GM12878 (cell line): ENCODE measurements at regions not wholly inside any gene's neighbourhood (a gene's known extent, or its start where the extent isn't known, plus 50 kb on each side); places are given as distances from the start of the nearest gene placed in this dataset.

ENCODE experiments used
- CHD2 ChIP-seq: IDR thresholded peaks from 2 replicates; pipeline ENCODE4 v1.6.1; 2011; ENCODE audit warnings: low read depth, low read length, improper control_type of control experiment, borderline replicate concordance
- CREB1 ChIP-seq: IDR thresholded peaks from 2 replicates; pipeline ENCODE4 v1.6.1; 2012; ENCODE audit warnings: low read depth, mild to moderate bottlenecking, inconsistent platforms
- MTA3 ChIP-seq: IDR thresholded peaks from 2 replicates; pipeline ENCODE4 v1.6.1; 2012; ENCODE audit warnings: low read length, inconsistent platforms, borderline replicate concordance
- NFYB ChIP-seq: IDR thresholded peaks from 2 replicates; pipeline ENCODE4 v1.6.1; 2011; ENCODE audit warnings: low read depth, mild to moderate bottlenecking, low read length, improper control_type of control experiment, moderate library complexity; ENCODE audit not compliant: insufficient read depth
- POLR2A ChIP-seq: IDR thresholded peaks from 2 replicates; pipeline ENCODE4 v1.6.1; 2011; ENCODE audit warnings: low read depth, mild to moderate bottlenecking, low read length
- SUPT20H ChIP-seq: IDR thresholded peaks from 2 replicates; pipeline ENCODE4 v1.6.1; 2011; ENCODE audit warnings: low read depth, mild to moderate bottlenecking, low read length, moderate library complexity, borderline replicate concordance; ENCODE audit not compliant: control insufficient read depth
- ZNF384 ChIP-seq: IDR thresholded peaks from 2 replicates; pipeline ENCODE4 v1.6.1; 2012; ENCODE audit warnings: low read depth, mild to moderate bottlenecking, low read length, improper control_type of control experiment, borderline replicate concordance
- TF ChIP-seq, protein P1 (sequence below): IDR thresholded peaks from 2 replicates; pipeline ENCODE4 v1.6.1; 2011; ENCODE audit warnings: low read depth, low read length, improper control_type of control experiment, borderline replicate concordance
- TF ChIP-seq, protein P2 (sequence below), 3 experiments: IDR thresholded peaks in 2 of 3; conservative IDR thresholded peaks in 1 of 3; 2 replicates each; pipeline ENCODE4 v1.5.1; 2011; ENCODE audit warnings: low read depth in 3 of 3, low read length in 3 of 3, mild to moderate bottlenecking in 3 of 3, control low read depth in 2 of 3, moderate library complexity in 2 of 3, inconsistent platforms in 1 of 3, mixed read lengths in 1 of 3; ENCODE audit not compliant: control insufficient read depth in 2 of 3, insufficient read depth in 1 of 3; ENCODE audit errors: extremely low read depth in 1 of 3
- TF ChIP-seq, protein P3 (sequence below): IDR thresholded peaks from 2 replicates; pipeline ENCODE4 v1.6.1; 2011; ENCODE audit warnings: mild to moderate bottlenecking, low read depth, low read length, moderate library complexity; ENCODE audit not compliant: insufficient replicate concordance

DNA sequence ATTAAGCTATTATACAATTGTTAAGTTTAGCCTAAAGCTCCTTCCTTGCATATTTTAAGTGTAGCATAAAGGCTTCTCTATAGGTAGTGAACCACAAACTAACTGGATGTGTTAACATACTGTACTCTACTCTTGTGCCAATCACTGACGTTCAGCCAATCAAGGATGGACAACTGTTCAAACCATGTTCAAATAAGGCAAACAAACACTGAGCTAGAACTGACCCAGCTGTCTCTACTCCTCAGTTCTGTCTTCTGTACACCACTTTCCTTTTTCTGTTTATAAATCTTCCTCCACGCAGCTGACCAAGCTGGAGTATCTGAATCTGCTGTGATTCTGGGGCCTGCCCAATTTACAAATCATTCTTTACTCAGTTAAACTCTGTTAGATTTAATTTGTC lies 188.7 kb upstream of the MBL2 start:
- TF ChIP-seq SUPT20H (no peak), CREB1 (no peak), POLR2A (no peak), ZNF384 (no peak), NFYB (no peak), MTA3 (no peak), CHD2 (no peak)
- TF ChIP-seq, protein P1, sequence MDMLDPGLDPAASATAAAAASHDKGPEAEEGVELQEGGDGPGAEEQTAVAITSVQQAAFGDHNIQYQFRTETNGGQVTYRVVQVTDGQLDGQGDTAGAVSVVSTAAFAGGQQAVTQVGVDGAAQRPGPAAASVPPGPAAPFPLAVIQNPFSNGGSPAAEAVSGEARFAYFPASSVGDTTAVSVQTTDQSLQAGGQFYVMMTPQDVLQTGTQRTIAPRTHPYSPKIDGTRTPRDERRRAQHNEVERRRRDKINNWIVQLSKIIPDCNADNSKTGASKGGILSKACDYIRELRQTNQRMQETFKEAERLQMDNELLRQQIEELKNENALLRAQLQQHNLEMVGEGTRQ, result no peak
- TF ChIP-seq, protein P2, sequence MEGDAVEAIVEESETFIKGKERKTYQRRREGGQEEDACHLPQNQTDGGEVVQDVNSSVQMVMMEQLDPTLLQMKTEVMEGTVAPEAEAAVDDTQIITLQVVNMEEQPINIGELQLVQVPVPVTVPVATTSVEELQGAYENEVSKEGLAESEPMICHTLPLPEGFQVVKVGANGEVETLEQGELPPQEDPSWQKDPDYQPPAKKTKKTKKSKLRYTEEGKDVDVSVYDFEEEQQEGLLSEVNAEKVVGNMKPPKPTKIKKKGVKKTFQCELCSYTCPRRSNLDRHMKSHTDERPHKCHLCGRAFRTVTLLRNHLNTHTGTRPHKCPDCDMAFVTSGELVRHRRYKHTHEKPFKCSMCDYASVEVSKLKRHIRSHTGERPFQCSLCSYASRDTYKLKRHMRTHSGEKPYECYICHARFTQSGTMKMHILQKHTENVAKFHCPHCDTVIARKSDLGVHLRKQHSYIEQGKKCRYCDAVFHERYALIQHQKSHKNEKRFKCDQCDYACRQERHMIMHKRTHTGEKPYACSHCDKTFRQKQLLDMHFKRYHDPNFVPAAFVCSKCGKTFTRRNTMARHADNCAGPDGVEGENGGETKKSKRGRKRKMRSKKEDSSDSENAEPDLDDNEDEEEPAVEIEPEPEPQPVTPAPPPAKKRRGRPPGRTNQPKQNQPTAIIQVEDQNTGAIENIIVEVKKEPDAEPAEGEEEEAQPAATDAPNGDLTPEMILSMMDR (IDR thresholded peaks at IDR 0.05 in 2 of 3, conservative IDR thresholded peaks at IDR 0.05 in 1 of 3; ENCODE audit: control insufficient read depth in 2 of 3, extremely low read depth in 1 of 3, insufficient read depth in 1 of 3, low read depth in 3 of 3, low read length in 3 of 3), result no peak
- TF ChIP-seq, protein P3, sequence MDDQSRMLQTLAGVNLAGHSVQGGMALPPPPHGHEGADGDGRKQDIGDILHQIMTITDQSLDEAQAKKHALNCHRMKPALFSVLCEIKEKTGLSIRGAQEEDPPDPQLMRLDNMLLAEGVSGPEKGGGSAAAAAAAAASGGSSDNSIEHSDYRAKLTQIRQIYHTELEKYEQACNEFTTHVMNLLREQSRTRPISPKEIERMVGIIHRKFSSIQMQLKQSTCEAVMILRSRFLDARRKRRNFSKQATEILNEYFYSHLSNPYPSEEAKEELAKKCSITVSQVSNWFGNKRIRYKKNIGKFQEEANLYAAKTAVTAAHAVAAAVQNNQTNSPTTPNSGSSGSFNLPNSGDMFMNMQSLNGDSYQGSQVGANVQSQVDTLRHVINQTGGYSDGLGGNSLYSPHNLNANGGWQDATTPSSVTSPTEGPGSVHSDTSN, result no peak
